GM21360 (cell line): ENCODE measurements at regions not wholly inside any gene's neighbourhood (a gene's known extent, or its start where the extent isn't known, plus 50 kb on each side); places are given as distances from the start of the nearest gene placed in this dataset.

ENCODE experiments used
- ATAC-seq: cut with Tn5 transposase; IDR thresholded peaks from one replicate; pipeline ENCODE4 v1.9.1; 2021; ENCODE audit warnings: mild to moderate bottlenecking, moderate library complexity; ENCODE audit not compliant: unreplicated experiment

GRCh38 chr1:244255426-244255965 is 196.2 kb downstream of the ADSS2 start:
- ATAC-seq, result no peak

DNA sequence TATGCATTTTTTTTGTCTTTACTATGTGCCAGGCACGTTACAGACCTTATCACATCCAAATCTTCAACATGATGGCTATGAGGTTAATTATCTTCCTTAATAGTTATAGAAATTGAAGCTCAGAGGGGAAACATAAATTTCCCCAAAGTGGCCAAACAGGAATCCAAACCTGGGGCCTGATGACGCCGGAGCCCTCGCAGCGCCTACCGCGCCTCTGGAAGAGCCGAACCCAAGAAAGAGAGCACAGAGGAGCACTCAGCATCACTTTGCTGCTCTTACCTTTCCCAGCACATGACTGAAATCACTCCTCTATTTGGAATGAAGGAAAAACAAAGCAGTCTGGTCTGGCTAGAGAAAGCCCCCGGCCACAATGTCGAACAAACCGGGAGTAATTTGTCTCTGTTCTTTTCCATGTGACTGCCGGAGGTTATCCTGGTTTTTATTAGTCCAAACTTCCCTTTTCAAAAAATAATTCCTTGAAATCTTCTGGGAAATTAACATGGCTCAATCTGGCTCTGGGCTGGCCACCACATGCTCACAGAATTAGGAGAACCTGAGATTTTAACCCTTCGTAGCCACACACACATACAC is 195.5 kb downstream of the ADSS2 start:
- ATAC-seq, result no peak

DNA sequence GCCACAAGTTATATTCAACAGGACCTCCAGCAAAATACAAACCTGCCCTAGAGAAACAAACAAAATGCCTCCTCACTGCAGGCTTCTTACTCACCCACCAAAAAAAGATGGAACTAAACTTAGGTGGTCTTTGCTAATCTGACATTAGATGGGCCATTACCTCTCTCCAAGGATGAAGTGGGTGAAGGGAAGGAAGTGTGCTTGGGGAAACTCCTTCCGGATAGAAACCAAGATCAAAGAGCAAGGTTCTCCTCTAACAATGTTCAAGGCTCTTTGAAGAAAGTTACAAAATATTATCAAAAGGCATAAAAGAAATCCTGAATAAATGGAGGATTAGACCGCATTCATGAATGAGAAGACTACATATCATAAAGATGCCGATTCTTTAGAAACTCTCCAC is 187.5 kb downstream of the ADSS2 start:
- no peak for ATAC-seq

DNA sequence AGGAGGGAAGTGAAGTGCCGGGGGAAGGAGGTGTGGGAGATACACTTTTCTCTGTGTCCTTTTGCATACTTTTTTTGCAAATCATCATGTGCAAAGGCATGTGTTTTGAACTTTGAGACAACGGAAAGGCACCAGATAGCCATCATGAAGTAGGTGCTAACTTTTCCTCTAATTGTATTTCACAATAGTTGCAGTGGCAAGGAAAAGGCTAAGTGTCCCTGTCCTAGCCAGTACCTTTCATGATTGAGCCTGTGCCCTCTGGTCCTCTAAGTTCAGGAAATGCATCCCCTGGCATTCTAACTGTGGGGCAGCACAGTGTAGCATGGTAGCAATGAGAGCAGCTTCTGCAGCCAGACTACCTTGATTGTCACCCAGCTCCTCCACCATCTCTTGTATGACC is 186.2 kb downstream of the ADSS2 start:
- ATAC-seq, result no peak

DNA sequence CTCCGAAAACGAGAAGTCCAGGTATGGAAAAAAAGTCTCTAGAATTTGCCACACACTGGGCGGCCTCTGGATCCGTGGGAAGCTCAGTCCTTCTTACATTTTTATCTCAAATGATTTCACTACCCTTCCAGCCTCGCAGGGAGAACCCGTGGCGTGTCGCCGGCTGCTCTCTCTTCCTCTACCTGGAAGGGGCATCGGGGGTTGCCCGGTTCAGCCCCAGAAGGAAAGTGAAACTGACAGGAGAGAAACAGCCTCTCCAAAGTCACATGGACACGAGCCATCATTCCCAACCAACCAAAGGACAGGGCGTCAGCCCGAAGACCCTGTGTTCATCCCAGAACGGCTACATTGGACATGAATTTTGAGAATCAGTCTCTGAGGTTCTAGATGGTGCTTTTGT is 182.5 kb downstream of the ADSS2 start:
- no peak for ATAC-seq

DNA sequence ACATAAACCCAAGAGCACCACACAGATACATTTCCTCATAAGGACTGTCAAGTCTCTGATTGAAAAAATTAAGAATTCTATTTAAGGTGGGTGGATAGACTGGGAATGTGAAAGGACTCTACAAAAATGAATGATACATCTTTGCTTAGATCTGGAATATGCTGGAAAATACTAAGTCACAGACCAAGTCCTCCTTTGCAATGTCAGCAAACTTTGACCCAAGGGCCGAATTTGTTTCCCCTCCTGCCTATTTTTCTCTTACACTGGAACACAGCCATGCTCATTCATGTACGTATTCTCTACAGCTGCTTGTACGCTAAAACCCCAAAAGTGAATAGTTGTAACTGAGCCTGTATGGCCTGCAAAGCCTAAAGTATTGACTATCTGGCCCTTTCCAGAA is 180.7 kb downstream of the ADSS2 start:
- ATAC-seq, result no peak

DNA sequence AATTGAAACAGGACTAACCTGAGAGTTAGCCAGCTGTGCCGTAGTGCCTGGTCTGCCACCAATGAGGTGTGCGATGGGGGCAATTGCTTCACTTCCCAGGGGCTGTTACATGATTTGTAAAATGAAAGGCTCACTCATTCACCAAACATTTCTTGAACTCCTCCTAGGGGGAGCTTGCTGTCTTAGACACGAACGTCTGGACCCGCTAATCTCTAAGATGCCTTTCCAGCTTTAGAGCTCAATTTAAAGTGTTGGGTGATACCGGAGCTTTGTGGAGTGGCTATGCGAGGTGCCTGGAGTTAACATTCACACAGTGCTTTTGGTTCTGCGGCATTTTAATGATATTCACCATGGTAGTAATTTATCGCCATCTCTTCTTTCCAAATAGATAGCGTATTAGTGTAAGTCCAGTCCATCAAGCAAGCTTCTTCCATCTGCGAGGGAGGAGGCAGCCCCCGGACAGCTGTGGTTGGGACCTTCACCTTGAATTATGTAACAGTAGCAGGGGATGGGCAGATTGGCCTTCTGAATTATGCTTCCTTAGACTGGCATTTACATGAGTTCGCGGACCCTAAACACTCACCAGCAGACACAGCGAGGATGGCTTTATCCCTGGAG is 179.9 kb downstream of the ADSS2 start:
- no peak for ATAC-seq

- ATAC-seq, result no peak
These were observed 179.0 kb downstream of the ADSS2 start for GRCh38 chr1:244272471-244273261.

GRCh38 chr1:244273262-244273844 is 178.4 kb downstream of the ADSS2 start:
- no peak for ATAC-seq

- no peak for ATAC-seq
These were observed 177.7 kb downstream of the ADSS2 start for GRCh38 chr1:244273845-244274619.

GRCh38 chr1:244276646-244277045 is 175.1 kb downstream of the ADSS2 start:
- ATAC-seq, result no peak

- no peak for ATAC-seq
These were observed 171.5 kb downstream of the ADSS2 start for GRCh38 chr1:244280201-244280600.

DNA sequence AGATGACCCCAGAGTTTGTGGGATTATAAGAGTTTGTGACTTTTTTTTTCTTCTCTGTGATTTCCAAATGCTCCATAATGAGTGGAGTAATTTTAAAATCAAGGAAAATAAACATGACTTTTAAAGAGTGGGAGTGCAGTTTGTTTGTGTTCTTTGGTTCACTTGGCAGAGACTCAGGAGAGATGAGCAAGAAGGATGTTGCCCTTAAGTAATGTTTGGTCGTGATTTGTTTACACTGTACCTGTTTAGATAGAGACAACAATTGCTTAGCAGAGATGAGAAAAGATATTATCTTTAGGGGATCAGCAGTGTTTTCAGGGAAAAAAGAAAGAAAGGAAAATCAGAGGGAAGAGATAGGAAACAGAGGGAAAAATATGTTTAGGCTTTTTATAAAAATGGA is 170.8 kb downstream of the ADSS2 start:
- ATAC-seq, result no peak

GRCh38 chr1:244283772-244284171 is 167.9 kb downstream of the ADSS2 start:
- no peak for ATAC-seq

GRCh38 chr1:244284641-244285156 is 167.0 kb downstream of the ADSS2 start:
- ATAC-seq, result no peak

- no peak for ATAC-seq
These were observed 165.4 kb downstream of the ADSS2 start for GRCh38 chr1:244286341-244286740.

- no peak for ATAC-seq
These were observed 164.0 kb downstream of the ADSS2 start for GRCh38 chr1:244287726-244288125.

GRCh38 chr1:244288663-244289062 is 163.0 kb downstream of the ADSS2 start:
- no peak for ATAC-seq

- no peak for ATAC-seq
These were observed 161.5 kb downstream of the ADSS2 start for GRCh38 chr1:244289991-244290785.
